Left ventricle myocardium superior (tissue), 1 donor: ENCODE measurements at regions not wholly inside any gene's neighbourhood (a gene's known extent, or its start where the extent isn't known, plus 50 kb on each side); places are given as distances from the start of the nearest gene placed in this dataset.
"Not testable (repeated sequence)": the region's sequence is repeated elsewhere in the genome, so short reads cannot be mapped to it uniquely, and the experiment has no call there.

ENCODE experiments used
- ATAC-seq: fragments of 200-7000 bp; cut with Tn5 transposase; one replicate; pipeline ENCODE4 v1.9.1; 2020; ENCODE audit warnings: mild to moderate bottlenecking, moderate library complexity
- DNase-seq: peaks from one replicate; pipeline ENCODE4 v3.0.0-alpha.2; 2020
- intact Hi-C: fragments of 100-400 bp; cut with micrococcal nuclease; formaldehyde crosslinking; loops from one replicate; pipeline ENCODE4 v1.11.0; 2022
- donor health status: DM: no; HTN: yes; CAD: no; lungs with severe emphysema.

DNA sequence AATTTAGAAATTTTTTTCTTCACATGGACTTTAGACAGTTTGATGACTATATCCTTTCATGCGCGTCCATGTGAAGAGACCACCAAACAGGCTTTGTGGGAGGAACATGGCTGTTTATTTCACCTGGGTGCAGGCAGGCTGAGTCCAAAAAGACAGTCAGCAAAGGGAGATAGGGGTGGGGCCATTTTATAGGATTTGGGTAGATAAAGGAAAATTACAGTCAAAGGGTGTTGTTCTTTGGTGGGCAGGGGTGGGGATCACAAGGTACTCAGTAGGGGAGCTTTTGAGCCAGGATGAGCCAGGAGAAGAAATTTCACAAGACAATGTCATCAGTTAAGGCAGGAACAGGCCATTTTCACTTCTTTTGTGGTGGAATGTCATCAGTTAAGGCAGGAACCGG is 781.5 kb upstream of the SGO1 start:
- ATAC-seq, intact Hi-C loops, DNase-seq: not testable (repeated sequence)

DNA sequence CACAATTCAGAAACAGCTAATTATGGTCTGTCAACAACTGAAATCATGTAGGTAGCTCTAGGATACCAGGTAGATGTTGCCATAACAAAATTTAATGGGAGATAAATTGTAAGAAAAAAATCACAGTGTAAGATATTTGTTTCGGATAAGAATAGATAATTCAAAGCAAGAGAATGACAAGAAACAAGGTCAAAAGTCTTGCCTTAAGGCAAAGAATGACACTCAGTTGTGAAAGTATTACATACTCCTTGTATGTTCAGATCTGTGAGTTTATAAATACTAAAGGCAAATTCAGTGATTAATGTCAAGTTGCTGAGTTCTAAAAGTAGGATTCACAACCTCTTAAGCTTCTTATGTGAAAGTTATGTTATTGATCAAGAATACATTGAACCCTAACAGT is 772.2 kb upstream of the SGO1 start:
- intact Hi-C loops, result no loop called here

DNA sequence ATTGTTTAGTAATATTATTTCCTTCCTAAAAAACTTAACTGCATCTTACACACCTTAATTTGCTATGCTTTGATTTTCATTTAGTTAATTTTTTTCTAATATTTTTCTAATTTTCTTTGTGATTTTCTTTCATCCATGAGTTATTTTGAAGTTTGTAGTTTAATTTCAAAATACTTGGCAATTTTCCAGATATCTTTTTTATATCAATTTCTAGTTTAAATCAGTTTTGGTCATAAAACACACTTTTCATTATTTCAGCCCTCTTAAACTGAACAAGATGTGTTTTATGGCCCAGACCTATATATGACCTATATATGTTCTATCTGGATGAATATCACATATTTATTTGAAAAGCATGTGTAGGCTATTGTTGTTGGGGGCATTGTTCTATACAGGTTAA is 759.9 kb upstream of the SGO1 start:
- no peak for ATAC-seq
- intact Hi-C loops, result no loop called here
- DNase-seq, result no peak

More for the DNA sequence above, 772.2 kb upstream of the SGO1 start:
- DNase-seq, result no peak
- ATAC-seq, result no peak

DNA sequence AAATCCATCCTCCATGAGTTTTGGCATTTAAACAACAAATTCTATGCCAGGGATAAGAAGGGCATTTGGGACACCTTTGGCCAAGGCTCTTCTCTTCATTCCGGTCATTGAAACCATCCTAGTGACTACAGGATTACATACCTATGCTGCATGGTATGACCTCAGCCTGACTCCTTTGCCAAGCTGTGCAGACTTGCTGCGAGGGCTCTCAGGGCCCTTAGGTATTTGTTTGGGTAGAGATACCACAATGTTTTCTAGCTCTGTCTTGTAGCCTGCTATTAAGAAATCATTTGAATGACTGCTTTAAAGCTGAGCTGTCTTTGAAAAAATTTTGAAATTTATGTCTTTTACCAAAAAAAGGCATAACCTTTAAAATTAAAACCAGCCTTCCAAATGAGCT is 749.8 kb upstream of the SGO1 start:
- no peak for ATAC-seq
- intact Hi-C loops, result no loop called here
- no peak for DNase-seq

DNA sequence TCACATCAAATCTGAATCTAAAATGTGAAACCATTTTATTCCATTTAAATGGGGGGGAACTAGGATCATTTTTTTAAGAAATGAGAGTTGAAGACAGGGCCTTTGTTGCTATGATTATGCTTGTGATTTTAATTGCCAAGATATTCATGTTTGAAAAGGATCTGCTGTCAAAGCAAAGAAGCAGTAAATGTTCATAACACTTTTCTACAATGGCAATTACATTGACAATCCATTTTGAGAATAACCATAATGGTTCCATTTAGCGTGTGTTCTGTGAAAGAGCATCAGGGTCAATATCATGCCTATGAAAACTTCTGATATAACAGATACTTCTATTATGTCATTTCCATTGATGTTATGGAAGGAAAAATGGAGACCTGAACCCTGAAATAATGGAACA is 745.8 kb upstream of the SGO1 start:
- DNase-seq, result no peak
- no peak for ATAC-seq
- intact Hi-C loops, result loop anchor here (5.0 kb wide), 1 partner anchor 415 kb away; no protein-coding TSS in a partner anchor

DNA sequence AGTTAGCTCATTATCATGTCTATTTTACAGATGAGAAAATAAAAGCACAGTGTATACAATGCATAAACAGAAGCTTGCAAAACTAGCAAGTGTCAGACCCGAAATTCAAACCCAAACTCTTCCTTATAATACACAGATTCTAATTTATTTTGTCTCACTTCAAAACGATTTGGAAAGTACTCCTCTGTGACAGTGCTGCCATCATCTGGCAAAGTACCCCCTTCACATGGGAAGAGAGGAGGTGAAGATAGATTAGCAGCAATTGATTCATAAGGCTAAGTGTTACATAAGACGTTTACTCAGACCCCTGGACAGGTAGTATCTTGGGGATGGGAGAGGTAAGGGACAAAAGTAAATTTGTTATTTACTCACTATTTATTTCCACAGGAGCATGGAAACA is 744.0 kb upstream of the SGO1 start:
- ATAC-seq (no peak), DNase-seq (no peak)
- intact Hi-C loops, result loop anchor here (5.0 kb wide), 1 partner anchor 413 kb away; no protein-coding TSS in a partner anchor

DNA sequence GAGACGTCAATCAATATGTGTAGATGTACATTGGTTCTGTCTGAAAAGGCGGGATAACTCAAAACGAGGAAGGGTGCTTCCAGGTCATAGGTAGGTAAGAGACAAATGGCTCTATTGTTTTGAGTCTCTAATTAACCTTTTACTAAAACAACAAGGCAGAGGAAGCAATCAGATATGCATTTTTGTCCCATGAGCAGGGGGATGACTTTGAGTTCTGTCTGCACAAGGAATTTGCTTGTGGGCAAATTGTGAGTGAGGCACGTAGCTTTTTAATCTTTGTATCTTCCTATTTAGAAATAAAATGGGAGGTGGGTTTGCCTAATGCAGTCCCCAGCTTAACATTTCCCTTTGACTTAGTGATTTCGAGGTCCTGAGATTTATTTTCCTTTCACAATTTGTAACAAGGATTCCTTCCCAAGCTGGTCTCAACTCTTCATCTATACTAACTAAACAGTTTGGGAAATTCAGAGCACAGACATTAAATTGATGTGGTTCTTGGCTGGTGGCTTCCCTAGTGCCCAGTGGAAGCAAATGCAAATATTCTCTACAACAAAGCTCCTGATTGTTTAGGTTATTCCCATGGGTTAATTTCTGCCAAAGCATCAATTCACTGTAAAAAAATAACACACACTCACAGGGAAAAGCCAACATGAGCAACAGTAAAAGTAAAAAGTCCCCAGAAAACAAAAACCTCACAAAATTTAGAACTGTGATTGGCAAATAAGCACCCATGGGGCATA is 738.8 kb upstream of the SGO1 start:
- ATAC-seq (no peak), DNase-seq (no peak)
- intact Hi-C loops, result no loop called here

DNA sequence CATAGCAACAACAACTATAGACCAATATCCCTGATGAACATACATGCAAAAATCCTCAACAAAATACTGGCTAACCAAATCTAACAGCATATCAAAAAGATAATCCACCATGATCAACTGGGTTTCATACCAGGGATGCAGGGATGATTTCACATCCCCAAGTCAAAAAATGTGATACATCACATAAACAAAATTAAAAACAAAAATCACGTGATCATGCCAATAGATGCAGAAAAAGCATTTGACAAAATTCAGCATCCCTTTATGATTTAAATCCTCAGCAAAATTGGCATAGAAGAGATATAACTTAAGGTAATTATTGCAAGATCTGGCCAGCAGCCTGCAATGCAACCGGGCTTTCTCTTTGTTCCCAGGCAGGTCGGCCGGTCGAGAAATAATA is 735.1 kb upstream of the SGO1 start:
- intact Hi-C loops, DNase-seq, ATAC-seq: not testable (repeated sequence)

DNA sequence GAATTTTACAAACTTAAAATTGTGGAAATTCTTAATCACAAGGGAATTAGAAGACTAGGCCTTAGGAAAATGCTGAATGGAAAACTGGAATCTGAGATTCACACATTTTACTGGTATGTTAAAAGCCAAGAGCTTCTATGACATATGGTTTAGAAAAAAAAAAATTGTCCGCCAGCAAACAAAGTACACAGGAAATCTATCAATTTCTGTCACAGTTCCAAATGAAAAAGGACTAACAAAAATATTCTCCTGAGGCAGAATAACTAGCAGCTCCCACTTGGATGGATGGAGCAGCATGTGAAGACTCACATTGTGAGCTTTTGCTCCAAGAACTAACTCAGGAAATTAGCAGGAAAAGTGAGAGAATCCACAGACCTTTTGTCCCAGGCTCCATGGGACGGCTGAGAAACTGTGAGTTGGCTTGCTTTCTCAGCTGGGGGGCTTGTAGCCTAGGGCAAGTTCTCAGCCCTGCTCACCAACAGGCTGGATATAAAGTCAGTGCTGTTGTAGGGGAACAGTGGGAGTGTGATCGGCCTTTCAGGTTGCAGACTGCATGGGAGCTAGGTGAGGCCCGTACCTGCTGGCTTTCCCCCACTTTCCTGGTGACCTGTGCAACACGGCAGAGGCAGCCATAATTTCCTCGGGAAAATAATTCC is 731.1 kb upstream of the SGO1 start:
- no peak for ATAC-seq
- intact Hi-C loops, result no loop called here
- DNase-seq, result no peak

DNA sequence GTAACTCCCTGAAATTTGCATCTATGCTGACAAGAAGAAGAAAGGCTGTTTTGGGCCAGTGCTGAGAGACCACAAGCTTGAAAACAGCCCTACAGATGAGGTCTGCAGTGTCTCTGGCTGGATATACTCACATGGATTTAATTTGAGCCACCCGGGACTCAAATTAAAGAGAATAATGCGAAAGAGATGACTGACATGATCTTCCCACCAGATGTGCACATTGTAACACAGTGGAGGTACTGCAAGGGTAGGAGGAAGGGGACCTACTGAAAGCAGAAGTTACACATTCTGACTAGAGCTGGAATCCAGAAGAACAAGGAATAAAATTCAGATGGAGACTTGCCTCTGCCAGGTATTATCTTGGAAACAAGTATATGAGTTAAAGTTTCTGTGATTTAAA is 728.3 kb upstream of the SGO1 start:
- DNase-seq (no peak), ATAC-seq (no peak)
- intact Hi-C loops, result no loop called here

DNA sequence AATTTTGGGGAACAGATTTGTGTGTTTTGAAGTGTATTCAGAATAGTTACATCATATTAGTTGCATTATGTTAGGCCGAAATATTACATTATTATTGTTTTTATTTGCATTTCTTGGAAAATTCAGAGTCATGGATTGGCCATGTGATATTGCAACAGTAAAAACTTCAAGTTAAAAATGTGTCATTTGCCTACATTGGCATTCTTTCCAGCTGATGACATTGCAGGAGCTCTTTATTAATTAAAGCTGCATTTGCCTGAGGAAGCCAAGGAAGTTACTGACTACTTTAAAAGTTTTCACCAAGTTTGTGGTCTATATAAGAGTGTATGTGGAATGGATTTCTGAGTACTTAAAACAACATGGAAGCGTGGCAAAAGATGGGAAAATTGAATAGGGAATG is 726.4 kb upstream of the SGO1 start:
- no peak for DNase-seq
- intact Hi-C loops, result no loop called here
- ATAC-seq, result no peak

DNA sequence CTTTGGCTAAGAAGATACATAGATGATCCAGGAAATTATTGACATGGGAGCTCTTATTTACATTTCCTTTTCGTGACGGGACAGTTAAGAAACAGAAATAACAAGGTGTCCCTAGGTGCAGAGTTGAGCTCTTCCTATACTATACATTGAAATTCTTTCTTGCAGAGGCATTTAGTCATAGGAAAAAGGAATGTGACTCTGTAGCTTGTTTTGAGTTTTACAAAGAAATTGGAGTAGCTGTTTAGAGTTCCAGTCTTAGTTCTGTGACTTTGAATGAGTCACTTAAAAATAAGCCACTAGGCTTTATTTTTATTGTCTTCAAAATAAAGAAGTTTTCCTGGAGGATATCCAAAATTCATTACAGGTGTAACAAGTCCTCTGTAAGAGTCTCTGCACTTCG is 723.5 kb upstream of the SGO1 start:
- intact Hi-C loops, result no loop called here
- no peak for DNase-seq
- ATAC-seq, result no peak

DNA sequence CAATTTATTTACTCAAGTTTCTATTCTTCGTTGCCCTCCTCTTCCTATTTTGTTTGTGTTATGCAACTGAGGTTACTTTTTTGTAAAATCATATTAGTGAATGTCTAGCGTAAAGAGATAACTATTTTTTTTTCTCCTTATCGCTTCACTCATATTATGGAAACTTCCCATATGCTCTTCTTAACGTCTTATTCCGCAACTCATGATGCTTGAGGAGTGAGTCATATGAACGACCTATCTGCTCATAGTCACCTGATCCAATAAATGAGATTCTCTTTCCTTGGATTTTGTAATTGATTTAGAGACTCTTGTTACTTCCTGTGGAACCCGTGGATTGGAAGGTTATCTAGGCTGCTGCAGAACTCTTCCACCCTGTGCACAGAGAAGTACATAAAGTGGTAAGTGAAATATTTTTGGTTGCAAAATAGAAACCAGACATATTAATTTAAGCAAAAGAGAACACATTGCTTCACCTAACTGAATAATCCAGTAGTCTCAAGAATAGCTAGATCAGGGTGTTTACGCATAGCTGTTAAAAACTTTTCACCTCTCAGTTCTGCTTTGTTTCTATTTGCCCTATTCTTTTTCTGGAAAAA is 719.3 kb upstream of the SGO1 start:
- no peak for ATAC-seq
- intact Hi-C loops, result no loop called here

DNA sequence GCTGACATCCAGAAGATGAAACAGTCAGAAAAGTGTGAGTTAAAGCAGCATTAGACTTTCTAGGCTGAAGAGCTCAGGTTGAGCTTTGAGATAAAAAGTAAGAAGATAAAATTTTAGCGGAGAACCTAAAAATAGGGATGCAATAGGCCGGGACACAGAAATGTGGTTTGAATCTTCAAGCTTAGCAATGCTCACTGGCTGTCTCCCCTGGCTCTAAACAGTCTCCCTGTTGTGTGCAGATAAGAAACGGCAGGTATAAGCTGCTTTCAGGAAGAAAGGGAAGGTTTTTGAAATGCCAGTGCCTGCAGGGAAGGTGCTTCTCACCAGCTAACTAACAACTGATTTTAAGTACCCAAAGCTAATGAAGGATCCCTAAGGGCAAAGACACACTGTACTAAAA is 718.7 kb upstream of the SGO1 start:
- intact Hi-C loops, result no loop called here
- no peak for ATAC-seq
- no peak for DNase-seq

More for the DNA sequence above, 719.3 kb upstream of the SGO1 start:
- no peak for DNase-seq

DNA sequence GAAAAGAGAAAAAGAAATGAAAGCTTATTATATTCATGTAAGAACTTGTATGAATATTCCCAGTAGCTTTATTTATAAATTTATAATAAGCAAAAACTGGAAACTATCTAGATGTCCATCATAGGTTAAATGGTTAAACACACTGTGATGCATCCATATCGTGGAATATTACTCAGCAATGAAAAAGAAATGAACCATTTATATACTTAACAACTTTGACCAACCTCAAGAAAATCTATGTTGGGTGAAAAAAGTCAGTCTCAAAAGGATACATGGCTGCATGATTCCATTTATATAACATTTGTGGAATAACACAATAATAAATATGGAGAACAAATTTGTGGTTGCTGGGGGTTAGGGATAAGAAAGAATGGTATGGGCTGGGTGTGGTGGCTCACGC is 713.0 kb upstream of the SGO1 start:
- ATAC-seq (no peak), DNase-seq (no peak)
- intact Hi-C loops, result no loop called here

DNA sequence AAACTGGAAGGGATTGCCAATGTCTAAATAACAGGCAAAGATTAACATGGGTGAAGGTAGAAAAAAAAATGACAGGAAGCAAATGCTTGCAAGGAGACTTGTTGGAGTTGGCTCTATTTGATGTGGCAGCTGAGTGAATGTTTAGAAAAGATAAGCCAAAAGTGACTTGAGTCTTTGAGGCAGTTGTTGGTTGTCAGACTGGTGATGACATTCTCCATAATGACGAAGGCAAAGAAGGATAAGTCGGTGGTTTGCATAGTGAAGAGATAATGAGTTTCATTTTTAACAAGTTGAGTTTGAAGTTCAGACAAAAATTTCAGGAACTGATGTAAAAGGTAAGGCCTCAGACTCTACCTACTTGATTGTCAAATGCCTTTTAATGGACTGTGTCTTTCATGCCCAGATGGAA is 704.1 kb upstream of the SGO1 start:
- intact Hi-C loops, result no loop called here
- DNase-seq (no peak), ATAC-seq (no peak)

DNA sequence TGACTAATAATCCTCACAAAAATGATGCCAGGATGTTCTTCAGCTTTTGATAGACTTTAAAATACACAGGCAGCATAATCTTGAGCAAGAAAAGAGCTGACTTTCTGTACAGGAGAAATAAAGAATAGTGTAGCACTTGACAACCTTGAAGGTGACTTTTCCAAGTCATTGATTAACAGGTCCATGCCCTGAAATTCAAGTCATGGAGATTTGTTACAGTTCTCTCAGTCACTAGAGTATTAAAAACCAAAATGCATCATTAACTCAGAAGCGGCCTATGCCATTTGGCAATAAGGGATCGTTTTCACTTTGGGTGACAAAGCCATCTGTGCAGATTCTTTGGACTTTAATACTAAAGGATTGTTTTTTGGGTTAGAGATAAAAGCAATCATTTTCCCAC is 692.7 kb upstream of the SGO1 start:
- DNase-seq (no peak), ATAC-seq (no peak)
- intact Hi-C loops, result no loop called here

DNA sequence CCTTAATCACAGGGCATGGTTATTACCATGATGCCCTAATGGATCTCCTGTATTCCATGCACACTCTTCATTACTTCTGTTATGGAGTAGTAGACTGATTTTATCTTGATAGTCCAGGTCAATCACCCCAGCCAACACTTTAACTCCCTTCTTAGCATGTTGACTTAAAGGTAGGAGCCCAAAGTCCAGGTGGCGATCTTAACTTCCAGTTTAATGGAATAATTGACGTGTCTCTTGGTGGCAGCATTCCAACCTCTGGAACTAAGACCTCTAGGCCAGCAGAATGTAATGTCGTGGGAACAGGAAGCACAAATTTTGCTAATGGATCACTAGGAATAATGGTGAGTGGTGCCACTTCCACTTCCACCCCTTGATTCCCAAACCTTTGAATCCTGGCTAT is 687.2 kb upstream of the SGO1 start:
- no peak for DNase-seq
- intact Hi-C loops, result no loop called here

DNA sequence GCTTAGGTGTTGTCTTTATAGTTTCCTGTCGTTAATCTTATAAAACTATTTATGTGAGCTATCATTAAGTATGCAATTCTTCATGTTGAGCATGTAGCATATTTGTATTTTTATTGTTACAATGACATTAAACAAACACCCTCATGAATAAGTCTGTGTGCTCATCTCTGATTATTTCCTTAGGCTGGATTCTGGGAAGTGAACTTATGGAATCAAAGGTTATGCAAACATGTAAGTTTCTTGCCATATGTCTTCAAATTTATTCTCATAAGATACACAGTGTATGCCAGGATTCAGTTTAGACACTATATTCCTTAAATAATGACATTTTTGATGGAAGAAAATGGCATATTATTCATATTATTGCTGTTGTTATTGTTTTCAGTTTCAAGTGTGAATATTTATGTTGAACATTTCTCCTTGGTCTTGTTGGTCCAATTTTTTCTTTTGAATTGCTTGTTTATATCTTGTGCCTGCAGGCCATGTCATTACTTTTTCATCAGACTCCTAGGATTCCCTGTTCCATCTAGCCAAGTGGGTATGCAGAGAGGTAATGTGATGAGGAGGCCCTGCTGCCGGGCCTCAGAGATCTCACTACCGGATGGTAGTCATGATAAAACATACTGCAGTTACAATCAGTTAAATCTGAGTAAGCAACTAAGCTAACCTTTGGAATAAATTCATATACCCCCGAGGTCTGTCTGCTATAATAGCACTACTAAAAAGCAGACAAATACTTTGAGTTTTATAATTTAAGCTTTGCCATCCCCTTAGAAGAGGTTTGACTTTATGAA is 684.3 kb upstream of the SGO1 start:
- no peak for ATAC-seq
- DNase-seq, result no peak
- intact Hi-C loops, result no loop called here

More for the DNA sequence above, 687.2 kb upstream of the SGO1 start:
- no peak for ATAC-seq

DNA sequence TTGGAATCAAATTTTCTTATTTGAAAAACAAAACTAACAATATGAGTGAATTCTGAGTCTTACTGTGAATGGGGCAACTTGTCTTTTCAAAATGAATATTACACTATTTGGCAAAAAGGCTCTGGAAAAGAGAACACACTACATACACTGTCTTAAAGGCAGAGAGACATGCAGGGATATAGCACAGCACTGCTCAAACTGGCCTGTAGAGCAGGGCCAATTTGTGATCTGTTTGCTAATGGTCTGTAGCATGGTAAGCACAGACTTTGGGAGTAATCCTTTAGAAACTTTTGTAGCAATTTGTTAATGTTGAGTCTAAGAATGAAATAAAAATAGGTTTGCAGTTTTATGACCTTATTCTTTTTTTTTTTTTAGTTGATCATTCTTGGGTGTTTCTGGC is 679.8 kb upstream of the SGO1 start:
- intact Hi-C loops, result no loop called here
- DNase-seq (no peak), ATAC-seq (no peak)
